ENCODE measurements at regions not wholly inside any gene's neighbourhood (a gene's known extent, or its start where the extent isn't known, plus 50 kb on each side); places are given as distances from the start of the nearest gene placed in this dataset.

GRCh38 chr3:16112910-16113504 lies 61.5 kb upstream of the GALNT15 start:
- Mint-ChIP-seq H3K9me3 (peaks cover 8% of the 10 kb centered on the region), H3K27ac (no peak overlapping the region), H3K4me3 (no peak overlapping the region), H3K27me3 (ENCODE audit: insufficient read depth) (no peaks in the 10 kb centered on the region), H3K36me3 (ENCODE audit: low read depth) (no peaks in the 10 kb centered on the region), H3K4me1 (ENCODE audit: low read depth) (no peaks in the 10 kb centered on the region)
- no peak for DNase-seq (ENCODE audit: low spot score)
- intact Hi-C loops (cut with micrococcal nuclease): no loop called here

GRCh38 chr3:16113704-16114103 lies 60.8 kb upstream of the GALNT15 start:
- no peak overlapping the region for H3K4me3 Mint-ChIP-seq
- no peaks in the 10 kb centered on the region for H3K36me3 Mint-ChIP-seq (ENCODE audit: low read depth)
- intact Hi-C loops (cut with micrococcal nuclease): no loop called here
- no peaks in the 10 kb centered on the region for H3K4me1 Mint-ChIP-seq (ENCODE audit: low read depth)
- H3K9me3 Mint-ChIP-seq: peaks cover 8% of the 10 kb centered on the region
- H3K27ac Mint-ChIP-seq: no peak overlapping the region
- no peaks in the 10 kb centered on the region for H3K27me3 Mint-ChIP-seq (ENCODE audit: insufficient read depth)
- no peak for DNase-seq (ENCODE audit: low spot score)

- Mint-ChIP-seq H3K4me1 (ENCODE audit: low read depth) (no peaks in the 10 kb centered on the region), H3K4me3 (no peak overlapping the region), H3K27me3 (ENCODE audit: insufficient read depth) (no peaks in the 10 kb centered on the region), H3K9me3 (peaks cover 8% of the 10 kb centered on the region), H3K36me3 (ENCODE audit: low read depth) (no peaks in the 10 kb centered on the region), H3K27ac (no peak overlapping the region)
- DNase-seq (ENCODE audit: low spot score): no peak
- intact Hi-C loops (cut with micrococcal nuclease): no loop called here
Observed at GRCh38 chr3:16114429-16114828, 60.1 kb upstream of the GALNT15 start.

- no peak overlapping the region for H3K27ac Mint-ChIP-seq
- no peak overlapping the region for H3K4me3 Mint-ChIP-seq
- no peak for DNase-seq (ENCODE audit: low spot score)
- H3K9me3 Mint-ChIP-seq: peaks cover 7% of the 10 kb centered on the region
- H3K27me3 Mint-ChIP-seq (ENCODE audit: insufficient read depth): no peaks in the 10 kb centered on the region
- intact Hi-C loops (cut with micrococcal nuclease): no loop called here
- H3K36me3 Mint-ChIP-seq (ENCODE audit: low read depth): no peaks in the 10 kb centered on the region
- H3K4me1 Mint-ChIP-seq (ENCODE audit: low read depth): no peaks in the 10 kb centered on the region
Observed at GRCh38 chr3:16114930-16115329, 59.5 kb upstream of the GALNT15 start.

GRCh38 chr3:16118396-16118795 lies 56.1 kb upstream of the GALNT15 start:
- no peaks in the 10 kb centered on the region for H3K9me3 Mint-ChIP-seq
- no peaks in the 10 kb centered on the region for H3K4me1 Mint-ChIP-seq (ENCODE audit: low read depth)
- no peaks in the 10 kb centered on the region for H3K36me3 Mint-ChIP-seq (ENCODE audit: low read depth)
- no peak overlapping the region for H3K4me3 Mint-ChIP-seq
- H3K27me3 Mint-ChIP-seq (ENCODE audit: insufficient read depth): no peaks in the 10 kb centered on the region
- DNase-seq (ENCODE audit: low spot score): no peak
- intact Hi-C loops (cut with micrococcal nuclease): no loop called here
- no peak overlapping the region for H3K27ac Mint-ChIP-seq

- no peak overlapping the region for H3K4me3 Mint-ChIP-seq
- no peaks in the 10 kb centered on the region for H3K9me3 Mint-ChIP-seq
- H3K36me3 Mint-ChIP-seq (ENCODE audit: low read depth): no peaks in the 10 kb centered on the region
- no peak overlapping the region for H3K27ac Mint-ChIP-seq
- no peaks in the 10 kb centered on the region for H3K27me3 Mint-ChIP-seq (ENCODE audit: insufficient read depth)
- DNase-seq (ENCODE audit: low spot score): no peak
- intact Hi-C loops (cut with micrococcal nuclease): no loop called here
- H3K4me1 Mint-ChIP-seq (ENCODE audit: low read depth): no peaks in the 10 kb centered on the region
Observed at GRCh38 chr3:16119887-16120286, 54.6 kb upstream of the GALNT15 start.

- no peak overlapping the region for H3K27ac Mint-ChIP-seq
- no peaks in the 10 kb centered on the region for H3K36me3 Mint-ChIP-seq (ENCODE audit: low read depth)
- intact Hi-C loops (cut with micrococcal nuclease): no loop called here
- H3K27me3 Mint-ChIP-seq (ENCODE audit: insufficient read depth): no peaks in the 10 kb centered on the region
- H3K4me1 Mint-ChIP-seq (ENCODE audit: low read depth): no peaks in the 10 kb centered on the region
- H3K4me3 Mint-ChIP-seq: no peak overlapping the region
- no peaks in the 10 kb centered on the region for H3K9me3 Mint-ChIP-seq
- DNase-seq (ENCODE audit: low spot score): no peak
Observed at GRCh38 chr3:16121391-16121790, 53.1 kb upstream of the GALNT15 start.

GRCh38 chr3:16122155-16122554 lies 52.3 kb upstream of the GALNT15 start:
- Mint-ChIP-seq H3K36me3 (ENCODE audit: low read depth) (no peaks in the 10 kb centered on the region), H3K27me3 (ENCODE audit: insufficient read depth) (no peaks in the 10 kb centered on the region), H3K4me1 (ENCODE audit: low read depth) (no peaks in the 10 kb centered on the region), H3K27ac (no peak overlapping the region), H3K4me3 (no peak overlapping the region), H3K9me3 (no peaks in the 10 kb centered on the region)
- no peak for DNase-seq (ENCODE audit: low spot score)
- intact Hi-C loops (cut with micrococcal nuclease): no loop called here

- H3K36me3 Mint-ChIP-seq (ENCODE audit: low read depth): no peaks in the 10 kb centered on the region
- H3K27me3 Mint-ChIP-seq (ENCODE audit: insufficient read depth): no peaks in the 10 kb centered on the region
- no peak overlapping the region for H3K27ac Mint-ChIP-seq
- intact Hi-C loops (cut with micrococcal nuclease): no loop called here
- no peak overlapping the region for H3K4me3 Mint-ChIP-seq
- no peaks in the 10 kb centered on the region for H3K4me1 Mint-ChIP-seq (ENCODE audit: low read depth)
- no peak for DNase-seq (ENCODE audit: low spot score)
- no peaks in the 10 kb centered on the region for H3K9me3 Mint-ChIP-seq
Observed at GRCh38 chr3:16122661-16123060, 51.8 kb upstream of the GALNT15 start.

GRCh38 chr3:16124636-16125035 lies 49.8 kb upstream of the GALNT15 start:
- H3K27ac Mint-ChIP-seq: no peak overlapping the region
- intact Hi-C loops (cut with micrococcal nuclease): no loop called here
- no peaks in the 10 kb centered on the region for H3K9me3 Mint-ChIP-seq
- H3K4me1 Mint-ChIP-seq (ENCODE audit: low read depth): no peaks in the 10 kb centered on the region
- no peaks in the 10 kb centered on the region for H3K36me3 Mint-ChIP-seq (ENCODE audit: low read depth)
- H3K4me3 Mint-ChIP-seq: no peak overlapping the region
- H3K27me3 Mint-ChIP-seq (ENCODE audit: insufficient read depth): no peaks in the 10 kb centered on the region
- no peak for DNase-seq (ENCODE audit: low spot score)

All from activated T-helper 1 cell treated with anti-CD3 and anti-CD28 coated beads, Interleukin-12 subunit alpha, Interleukin-12 subunit beta, Interleukin-2, Interleukin-4 antibody, amounts not matched to agents 30 ng/mL and 10 ng/mL and 1 ng/mL, durations not matched to agents 14 hours and 24 hours and 36 hours (primary cell).